COR-L47 (cell line): ENCODE measurements at regions not wholly inside any gene's neighbourhood (a gene's known extent, or its start where the extent isn't known, plus 50 kb on each side); places are given as distances from the start of the nearest gene placed in this dataset.

Experiments
- DNase-seq: peaks from one replicate; lab custom pipeline; 2025; lab: John Stamatoyannopoulos, UW

DNA sequence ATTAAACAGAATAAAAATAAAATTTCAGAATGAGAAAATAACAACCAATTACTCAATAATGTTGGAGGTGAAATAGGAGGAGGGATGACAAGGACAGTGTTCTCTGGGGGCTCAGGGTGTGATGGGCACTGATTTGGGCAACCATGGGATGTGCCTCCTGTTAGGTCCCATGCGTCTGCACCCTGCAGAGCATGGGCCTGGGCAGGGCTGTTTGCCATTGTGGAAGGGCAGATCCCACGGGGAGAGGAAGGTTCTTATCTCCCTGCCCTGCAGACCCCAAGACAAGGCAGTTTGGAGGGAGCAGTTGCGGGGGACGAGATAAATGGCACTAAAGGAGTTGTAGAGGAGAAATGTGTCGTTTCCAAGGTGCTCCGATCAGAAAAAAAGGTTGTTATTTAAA lies 206.3 kb downstream of the THBS2 start:
- no peak for DNase-seq

DNA sequence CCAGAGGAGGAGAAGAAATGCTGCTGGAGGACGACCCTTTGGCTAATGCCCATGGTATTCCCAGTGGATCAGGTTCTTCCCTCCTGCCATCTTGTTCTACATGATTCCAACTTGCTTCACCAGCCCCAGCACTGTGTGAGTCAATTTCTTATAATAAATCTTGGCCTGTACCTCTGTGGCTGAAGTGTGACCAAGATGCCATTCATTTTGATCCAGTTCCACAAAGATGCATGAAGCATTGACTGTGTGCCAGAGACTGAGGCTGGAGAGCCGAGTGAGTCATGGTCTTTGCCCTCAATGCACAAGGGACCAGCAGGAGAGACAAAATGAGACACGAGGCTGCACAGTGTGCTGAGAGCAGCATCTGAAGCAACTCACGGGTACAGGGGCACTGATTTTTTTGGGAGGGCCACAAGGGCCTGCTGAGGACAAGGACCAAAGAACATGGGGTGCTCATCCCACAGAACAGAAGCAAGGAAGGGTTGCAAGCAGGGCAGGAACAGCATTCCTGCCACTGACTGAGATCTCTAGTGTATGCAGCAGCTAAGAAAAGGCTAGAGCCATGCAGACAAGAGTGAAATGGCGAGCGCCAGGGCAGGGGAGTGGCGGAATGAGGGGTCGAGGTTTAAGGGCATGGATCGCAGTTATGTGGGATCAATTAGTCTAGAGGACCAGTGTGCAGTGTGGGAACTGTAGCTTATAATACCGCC lies 207.0 kb downstream of the THBS2 start:
- no peak for DNase-seq

DNA sequence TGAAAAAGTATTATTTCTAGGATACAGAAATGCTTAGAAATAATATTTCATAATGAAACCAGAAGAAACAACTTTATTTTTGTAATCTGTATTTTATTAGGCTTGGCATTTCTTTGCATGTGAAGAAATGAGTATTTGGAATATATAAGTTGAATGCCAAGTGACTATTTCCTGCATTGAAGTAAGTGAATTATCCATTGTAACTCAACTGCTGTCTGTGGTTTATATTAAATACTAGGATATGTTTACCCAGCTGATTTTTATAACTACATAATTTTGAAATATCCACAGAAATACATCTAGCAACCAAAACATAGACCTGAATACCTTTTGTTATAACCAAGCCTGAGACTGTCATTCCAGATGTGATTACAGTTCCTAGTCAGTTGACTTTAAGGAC lies 207.6 kb downstream of the THBS2 start:
- no peak for DNase-seq

DNA sequence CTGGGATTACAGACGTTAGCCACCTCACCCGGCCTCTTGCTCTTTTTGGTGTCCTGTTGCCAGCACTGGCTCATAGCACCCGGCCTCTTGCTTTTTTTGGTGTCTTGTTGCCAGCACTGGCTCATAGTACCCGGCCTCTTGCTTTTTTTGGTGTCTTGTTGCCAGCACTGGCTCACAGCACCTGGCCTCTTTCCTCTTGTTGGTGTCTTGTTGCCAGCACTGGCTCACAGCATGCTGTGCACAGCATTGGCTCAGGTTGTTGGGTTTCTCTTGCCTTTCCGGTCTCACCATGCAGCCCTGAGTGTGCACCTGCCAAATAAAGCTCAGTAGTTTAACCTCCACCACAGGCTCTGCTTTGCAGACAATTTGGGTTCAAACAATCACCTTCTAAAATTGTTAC lies 208.2 kb downstream of the THBS2 start:
- peak; percentile 57 for DNase-seq

DNA sequence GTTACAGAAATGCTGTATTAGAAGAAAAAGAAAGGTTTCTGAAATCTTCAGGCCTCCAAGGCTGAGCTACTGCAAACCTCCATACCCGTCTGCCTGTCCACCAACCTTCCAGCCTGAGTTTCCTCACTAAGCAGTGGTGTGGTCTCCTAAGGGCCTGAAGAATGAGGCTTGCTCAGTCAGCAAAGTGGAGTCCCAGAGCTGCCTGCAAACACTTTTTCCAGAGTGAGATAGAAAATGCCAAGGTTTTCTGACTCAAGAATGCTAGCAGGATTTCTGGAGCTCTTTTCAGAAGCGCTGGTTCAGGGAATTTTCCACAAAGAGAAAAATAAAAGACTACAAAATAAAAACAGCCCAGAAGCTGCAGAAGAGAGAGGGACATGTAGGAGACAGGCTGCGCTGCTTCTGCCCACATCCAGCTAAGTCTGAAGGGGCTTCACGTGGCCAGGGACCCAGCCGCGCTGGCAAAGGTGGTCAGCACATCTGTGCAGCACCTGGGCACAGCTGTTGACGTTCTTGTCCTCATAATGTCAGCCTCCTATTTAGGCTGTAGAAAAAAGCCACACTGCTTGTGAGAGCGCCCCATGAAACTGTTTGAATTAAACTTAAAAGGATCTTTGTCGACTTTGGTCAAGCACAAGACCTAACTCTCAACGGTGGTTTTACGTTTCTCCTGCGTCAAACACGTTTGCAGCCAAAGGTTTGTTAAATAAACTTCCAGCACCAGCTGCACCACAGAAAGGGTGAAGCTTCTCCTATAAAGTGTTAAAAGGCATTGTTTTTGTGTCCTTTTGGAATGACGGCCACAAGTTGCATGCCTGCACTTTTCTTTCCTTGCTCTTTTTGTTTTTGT lies 209.0 kb downstream of the THBS2 start:
- DNase-seq, result no peak

DNA sequence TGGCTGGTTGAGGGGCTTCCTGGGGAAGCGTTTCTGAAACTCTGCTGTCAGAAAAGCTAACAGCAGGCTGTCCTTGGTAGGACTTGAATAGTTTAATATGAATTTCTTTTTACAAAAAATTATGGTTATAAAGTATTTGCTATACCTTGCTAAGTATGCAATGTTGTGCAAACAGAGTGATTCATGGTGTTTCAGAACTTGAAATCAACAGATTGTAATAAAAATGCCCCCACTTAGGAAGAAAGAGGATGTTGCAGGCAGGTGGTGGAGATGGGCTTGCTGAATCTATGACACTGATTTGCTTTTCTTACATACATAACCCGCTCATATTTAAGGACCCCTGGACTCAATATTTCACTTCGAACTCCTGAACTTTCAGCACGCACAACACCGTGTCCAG lies 211.6 kb downstream of the THBS2 start:
- DNase-seq, result no peak

DNA sequence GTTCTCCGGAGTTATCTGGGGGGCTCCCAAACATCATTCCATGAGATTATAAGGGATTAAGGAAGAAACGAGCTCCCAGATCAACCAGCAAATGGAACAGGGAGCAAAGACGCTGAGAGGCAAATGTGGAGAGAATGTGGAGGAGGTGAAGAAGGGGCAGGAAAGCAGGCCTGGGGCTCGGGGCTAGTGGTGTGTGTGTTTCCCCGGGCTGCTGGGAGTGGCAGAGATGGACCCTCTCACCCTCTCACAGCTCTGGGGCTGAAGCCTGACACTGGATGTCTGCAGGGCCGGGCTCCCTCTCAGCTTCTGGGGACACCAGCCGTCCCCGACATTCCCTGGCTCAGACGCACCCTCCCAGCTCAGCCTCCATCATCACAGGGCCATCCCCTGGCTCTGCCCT lies 212.6 kb downstream of the THBS2 start:
- no peak for DNase-seq

DNA sequence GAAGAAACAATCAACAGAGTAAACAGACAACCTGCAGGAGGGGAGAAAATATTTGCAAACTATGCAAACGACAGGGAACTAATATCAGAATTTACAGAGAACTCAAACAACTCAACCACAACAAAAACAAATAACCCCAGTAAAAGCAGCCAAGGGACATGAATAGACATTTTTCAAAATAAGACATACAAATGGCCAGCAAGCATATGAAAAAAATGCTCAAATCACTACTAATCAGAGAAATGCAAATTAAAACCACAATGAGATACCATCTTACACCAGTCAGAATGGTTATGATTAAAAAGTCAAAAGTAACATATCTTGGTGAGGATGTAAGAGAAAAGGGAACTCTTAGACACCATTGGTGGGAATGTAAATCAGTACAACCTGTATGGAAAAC lies 215.0 kb downstream of the THBS2 start:
- no peak for DNase-seq

DNA sequence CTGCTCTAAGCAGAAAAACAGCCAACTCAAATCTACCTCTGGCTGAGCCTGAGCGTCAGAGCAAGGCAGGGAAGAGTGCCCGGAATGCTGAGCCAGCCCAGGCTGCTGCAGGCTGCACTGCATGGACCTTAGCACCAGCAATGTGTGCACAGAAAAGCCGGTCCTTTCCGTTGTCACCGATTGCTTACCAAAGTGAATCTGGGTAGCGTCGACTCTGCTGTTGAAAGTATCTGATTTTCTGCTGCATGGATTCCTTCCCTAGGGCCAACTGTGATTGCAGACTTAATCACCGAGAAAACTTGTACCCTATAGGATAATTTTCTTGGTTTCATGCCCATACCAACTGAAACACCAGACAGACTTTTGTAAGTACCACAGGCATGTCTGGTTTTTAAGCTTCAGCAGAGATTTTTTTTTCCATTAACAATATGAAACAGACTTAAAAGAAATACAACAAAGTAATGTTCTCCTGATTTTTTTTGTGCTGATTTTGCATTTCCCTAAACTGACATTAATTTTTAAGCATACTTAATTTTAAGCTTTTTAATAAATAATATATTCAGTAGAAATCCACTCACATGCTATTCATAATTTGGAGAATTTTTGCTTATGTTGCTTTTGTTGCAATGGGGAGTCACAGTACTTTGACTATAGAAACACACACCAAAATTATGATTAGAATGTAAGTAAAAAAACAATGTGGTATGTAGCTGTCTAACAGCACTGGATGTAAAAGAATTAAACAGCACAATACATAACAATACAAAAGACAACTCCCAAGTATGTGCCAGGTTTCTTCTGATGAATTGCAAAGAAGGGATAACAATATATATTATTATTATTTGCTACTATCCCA lies 218.0 kb downstream of the THBS2 start:
- DNase-seq, result no peak

DNA sequence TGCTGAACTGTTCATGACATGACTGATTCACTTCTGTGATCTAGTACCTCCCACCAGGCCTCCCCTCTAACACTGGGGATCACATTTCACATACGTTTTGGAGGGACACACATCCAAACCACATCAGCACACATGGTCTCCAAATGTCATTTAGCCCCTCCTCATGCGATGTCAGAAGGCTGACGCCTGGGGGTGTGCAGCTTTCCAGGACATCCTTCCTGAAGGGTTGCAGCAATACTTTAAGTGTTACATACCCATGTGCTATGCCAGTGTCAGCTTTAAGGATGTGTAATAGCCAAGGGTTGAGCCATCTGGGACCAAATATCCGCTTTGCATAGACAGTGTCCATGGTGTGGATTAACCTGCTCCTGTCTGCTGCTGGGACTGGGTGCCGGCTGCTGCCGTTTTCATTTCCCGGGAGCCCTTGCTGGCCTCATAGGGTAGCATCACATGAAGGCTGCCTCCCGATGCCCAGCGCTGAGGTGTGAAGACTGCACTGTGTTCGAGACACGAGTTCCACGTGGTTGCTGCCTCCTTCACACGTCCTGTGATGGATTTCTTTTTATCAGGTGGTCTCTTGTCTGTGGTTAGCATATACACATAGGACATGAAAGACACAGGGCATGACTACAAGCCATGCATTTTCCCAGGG lies 219.0 kb downstream of the THBS2 start:
- DNase-seq, result no peak

DNA sequence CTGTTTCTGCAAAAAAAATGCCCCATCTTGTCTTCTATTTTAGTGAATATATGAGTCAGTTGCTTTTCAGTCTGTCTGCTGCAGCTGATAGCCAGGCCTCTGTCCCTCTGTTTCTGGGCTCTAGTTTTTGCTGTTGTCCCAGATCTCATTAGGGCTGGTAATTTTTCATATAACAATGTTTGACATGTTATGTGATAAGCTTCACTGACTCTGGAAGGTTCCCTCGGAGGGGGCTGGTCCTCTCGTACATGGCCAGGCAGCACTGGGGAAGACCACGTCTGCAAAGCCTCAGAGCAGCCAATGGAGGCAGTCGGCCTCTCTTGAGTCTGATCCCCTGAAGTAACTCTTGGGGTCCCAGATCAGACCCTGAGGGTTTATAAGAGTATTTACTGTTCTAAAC lies 223.8 kb downstream of the THBS2 start:
- DNase-seq, result no peak

DNA sequence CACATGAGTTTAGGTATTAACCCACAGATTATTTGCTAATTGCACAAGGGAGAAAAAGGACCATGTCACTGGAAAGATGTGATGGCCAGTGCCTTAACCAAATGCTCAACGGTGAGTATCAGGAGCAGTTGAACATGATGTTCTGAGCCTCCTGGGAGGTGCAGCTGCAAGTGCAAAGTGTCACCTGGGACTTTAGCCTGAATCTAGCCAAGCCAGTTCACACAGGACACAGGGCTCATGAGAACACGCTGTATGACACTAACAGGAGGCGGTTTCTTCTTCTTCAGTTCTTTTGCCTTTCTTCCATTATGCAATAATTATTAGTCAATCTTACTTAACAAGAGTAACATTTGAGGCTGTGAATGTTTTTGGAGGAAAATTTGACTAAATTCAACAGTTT lies 225.3 kb downstream of the THBS2 start:
- no peak for DNase-seq

DNA sequence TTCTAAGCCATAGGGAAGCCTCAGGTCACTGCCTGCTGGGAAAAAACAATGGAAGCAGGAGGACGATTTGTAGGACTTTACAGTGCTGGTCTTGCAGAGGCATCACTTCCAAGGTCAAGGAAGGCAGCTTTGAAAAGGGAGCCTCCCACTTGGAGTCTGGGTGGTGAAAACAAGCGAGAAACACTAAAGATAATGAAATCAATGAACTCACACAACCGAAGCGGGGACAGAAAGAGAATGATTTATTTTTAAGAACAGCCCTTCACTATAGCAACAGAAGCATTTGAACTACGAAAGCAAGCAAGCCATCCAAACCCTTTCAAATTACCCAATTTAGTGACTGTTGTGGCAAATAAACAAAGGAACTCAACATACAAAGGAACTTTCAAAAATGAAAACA lies 227.5 kb downstream of the THBS2 start:
- DNase-seq, result no peak

DNA sequence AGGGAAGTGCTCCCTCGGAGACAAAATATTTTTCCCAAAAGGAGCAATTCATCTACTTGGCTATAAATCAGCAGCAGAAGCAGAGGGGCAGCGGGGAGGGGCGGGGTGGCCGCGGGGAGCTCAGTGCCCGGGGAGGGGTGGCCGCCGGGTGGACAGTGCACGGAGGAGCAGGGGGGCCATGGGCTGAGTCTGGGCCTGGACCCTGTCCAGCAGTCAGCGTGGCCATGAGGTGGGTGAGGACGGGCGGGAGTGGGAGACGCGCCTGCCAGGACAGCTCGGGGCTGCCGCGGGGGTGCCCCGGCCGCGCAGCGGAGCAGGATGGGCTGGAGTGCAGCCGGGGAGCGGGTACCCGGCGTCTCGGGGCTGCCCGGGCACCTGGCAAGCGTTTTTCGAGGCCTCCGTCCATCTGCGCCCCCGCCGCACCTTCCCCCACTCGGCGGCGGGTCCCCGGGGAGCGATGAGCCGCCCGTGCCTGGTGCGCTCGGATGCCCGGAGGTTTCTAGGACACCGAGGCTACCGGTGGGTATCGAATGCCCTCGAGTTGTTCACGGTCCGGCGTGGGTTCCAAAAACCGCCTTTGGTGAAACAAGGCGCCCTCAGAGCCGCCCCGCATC lies 229.5 kb downstream of the THBS2 start:
- DNase-seq, result no peak

DNA sequence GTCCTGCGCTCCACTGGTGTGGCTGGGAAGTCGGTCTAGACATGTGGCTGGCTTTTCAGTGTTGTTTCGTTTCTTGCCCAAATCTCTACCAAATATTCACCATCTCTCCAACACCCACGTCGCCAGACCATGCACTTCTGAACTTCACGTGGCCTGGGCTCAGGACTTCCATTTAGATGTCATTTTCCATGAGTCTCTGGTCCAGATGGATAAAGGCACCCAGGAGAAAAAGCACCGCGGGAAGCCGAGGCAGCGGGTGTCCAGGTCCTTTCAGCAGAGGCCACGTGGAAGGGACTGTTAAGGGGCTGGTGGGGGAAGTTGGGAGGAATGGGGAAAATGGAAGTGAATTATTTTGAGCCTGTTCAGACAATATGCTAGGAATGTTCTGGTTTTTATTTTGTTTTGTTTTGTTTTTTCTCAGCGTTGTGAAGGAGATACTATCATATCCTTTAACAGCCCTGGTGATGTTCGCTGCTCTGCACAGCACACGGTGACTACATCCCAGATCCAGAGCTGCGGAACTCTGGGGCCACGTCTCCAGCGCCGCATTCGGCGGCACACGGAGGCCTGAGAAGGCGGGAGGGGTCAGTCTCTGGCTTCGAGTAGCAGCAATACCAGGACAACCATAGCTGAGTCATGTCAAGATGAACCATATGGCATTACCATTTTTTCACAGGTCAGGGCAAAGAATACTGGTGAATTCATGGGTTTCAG lies 230.3 kb downstream of the THBS2 start:
- DNase-seq, result no peak

DNA sequence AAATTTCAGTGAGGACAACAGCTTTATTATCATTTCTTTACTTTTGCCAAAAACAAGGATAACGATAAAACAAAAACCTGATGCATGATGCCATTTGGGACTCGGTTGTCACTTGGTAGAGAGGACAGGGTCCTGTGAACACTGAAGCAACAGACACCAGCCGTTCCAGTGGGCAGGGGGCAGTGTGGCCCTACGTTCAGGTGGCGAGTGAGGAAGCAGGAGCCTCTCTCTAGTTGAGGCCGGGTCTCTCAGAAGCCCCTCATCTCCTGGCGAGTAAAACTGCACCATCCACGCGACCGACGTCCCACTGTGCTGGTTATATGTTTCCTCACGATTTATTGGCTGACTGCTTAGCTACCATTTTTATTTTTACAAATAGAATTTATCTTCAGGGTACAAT lies 231.6 kb downstream of the THBS2 start:
- DNase-seq, result no peak

DNA sequence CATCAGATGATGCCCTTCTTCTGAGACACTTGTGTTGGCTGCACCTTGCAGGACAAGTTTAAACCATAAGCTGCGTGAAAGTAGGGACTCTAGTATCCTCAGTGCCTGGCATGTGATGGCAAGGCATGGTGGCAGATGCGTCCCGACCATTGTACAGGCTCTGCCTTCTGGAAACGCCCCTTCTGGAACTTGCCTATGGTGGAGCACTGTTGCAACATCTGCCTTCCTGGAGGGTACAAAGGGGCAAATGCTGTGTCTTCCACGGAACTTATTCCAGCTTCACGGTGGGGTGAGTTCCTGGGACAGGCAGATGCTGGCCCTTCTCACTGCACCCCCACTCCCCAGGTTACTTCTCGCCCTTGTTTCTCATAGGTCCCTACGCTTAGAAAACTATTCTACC lies 232.8 kb downstream of the THBS2 start:
- no peak for DNase-seq

DNA sequence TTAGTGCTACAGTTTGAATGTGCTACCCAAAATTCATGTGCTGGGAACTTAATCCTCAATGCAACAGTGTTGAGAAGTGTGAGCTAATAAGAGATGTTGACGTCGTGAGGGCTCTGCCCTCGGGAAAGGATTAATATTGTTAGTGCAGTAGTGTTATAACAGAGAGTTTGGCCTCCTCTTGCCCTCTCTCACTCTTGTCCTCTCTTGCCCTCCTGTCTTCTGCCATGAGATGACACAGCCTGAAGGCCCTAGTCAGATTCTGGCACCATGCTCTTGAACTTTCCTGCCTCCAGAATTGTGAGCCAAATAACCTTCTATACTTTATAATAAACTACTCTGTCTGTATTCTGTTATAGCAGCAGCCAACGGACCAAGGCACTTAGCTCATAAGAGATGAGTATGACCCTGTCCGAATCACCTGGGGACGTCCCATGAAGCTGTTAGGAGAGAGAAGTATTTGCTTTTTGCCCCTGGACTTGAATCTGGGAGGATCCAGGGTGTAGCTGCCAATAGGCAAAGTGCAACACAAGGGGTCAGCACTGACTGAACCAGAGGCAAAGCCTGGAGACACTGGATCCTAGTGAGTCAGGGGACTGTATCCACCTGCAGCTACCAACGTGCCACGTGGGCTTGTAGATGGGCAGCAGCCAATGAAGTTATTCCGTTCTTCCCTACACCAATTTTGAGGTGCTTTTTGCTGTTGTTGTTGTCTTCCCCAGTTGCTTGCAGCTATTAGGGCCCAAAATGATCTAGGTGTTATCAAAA lies 233.7 kb downstream of the THBS2 start:
- no peak for DNase-seq

DNA sequence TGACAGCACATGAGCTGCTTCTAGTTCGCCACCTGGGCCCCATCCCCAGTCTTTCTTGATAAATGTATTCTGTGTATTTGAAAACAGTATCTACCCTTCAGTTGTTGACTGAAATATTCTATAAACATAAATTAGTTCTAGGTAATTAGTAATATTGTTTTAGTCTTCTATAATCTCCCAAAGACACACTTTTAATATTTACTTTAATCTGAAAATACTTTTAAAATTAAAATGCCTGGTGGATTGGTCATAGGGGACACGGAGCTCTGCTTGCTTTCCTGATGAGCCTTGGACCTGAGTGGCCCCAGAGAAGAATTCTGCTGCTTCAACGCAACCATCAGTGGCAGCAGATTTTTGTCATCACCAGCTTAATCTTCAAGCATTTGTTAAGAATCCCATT lies 234.5 kb downstream of the THBS2 start:
- DNase-seq, result no peak

DNA sequence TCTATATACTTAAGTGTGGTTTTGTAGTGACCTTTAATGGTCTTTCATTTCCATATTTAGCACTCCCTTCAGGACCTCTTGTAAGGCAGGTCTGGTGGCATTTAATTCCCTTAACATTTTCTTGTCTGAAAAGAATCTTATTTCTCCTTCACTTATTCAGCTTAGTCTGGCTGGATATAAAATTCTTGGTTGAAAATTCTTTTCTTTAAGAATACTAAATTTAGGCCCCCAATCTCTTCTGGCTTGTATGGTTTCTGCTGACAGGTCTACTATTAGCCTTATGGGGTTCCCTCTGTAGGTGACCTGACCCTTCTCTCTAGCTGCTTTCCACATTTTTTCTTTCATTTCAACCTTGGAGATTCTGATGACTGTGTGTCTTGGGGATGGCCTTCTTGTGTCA lies 236.9 kb downstream of the THBS2 start:
- no peak for DNase-seq
